T follicular helper cell (primary cell): ENCODE measurements at regions not wholly inside any gene's neighbourhood (a gene's known extent, or its start where the extent isn't known, plus 50 kb on each side); places are given as distances from the start of the nearest gene placed in this dataset.
"Not testable (repeated sequence)": the region's sequence is repeated elsewhere in the genome, so short reads cannot be mapped to it uniquely, and the experiment has no call there.

ENCODE experiments used
- DNase-seq: peaks from one replicate; pipeline ENCODE4 v3.0.0-alpha.2; 2020; ENCODE audit warnings: low read depth

GRCh38 chr6:103893141-103893581 lies 966.6 kb downstream of the HACE1 start:
- DNase-seq: no peak

GRCh38 chr6:103886951-103887350 lies 972.8 kb downstream of the HACE1 start:
- DNase-seq: no peak

DNA sequence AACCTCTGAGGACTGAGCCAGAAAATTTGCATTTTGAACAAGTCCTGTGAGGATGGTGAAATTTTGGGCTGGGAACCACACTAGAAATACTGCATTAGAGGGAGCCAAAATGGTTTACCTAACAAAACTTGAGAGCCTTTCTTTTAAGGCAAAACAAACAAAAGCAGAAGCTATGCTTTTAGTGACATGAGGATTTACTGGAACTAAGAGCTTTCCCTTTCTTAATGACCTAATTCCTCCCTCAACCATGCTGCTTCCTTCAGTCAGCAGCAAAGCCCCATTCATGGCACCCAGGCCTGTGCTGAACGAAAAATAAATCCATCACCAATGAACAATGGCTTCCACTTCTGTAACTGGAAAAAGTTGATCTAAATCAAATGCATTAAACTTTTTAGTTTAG lies 974.3 kb downstream of the HACE1 start:
- DNase-seq: no peak

DNA sequence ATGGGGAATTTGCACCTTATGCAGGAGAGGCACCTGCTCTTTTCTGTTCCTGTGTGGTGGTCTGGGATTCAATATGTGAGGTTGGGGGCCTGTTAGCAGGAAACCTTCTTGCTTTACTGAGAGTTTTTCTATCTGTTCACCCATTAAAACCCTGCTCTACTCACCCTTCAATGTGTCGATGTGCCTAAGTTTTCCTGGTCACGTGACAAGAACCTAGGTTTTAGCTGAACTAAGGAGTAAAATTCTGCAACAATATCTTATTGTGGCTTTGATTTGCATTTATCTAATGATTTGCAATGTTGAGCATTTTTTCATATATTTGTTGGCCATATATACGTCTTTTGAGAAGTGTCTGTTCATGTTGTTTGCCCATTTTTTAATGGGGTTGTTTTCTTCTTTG lies 979.9 kb downstream of the HACE1 start:
- DNase-seq: no peak

GRCh38 chr6:103875221-103875620 lies 984.5 kb downstream of the HACE1 start:
- no peak for DNase-seq

DNA sequence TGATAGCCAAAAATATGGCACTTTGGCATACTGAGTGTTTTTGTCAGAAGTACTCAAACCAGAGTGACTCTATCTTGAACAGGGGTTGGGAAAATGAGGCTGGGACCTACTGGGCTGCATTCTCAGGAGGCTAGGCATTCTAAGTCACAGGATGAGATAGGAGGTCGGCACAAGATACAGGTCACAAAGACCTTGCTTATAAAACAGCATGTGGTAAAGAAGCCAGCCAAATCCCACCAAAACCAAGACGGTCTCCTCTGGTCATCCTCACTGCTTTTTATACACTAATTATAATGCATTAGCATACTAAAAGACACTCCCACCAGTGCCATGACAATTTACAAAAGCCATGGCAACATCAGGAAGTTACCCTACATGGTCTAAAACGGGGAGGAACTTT lies 985.1 kb downstream of the HACE1 start:
- DNase-seq: no peak

- DNase-seq: no peak
Observed at GRCh38 chr6:103872678-103873077, 987.0 kb downstream of the HACE1 start.

DNA sequence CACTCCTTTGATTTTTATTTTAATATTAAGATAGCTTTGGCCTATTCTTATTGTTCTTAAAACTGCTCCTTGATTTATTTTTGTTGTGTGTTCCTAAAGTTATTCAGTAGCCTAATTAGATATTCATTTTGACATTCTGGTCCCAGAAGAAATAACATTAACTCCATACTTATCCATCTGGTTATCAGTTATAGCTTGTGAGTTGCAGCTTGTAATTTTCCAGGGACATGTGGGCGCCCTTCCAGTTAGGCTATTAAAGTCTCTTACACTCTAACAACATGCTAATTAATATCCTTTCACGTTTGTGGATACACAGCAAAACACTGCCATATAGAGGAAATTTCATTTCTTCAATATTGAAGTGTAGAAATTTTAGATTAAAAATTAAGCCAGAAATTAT lies 987.5 kb downstream of the HACE1 start:
- DNase-seq: no peak

- DNase-seq: no peak
Observed at GRCh38 chr6:103870970-103871369, 988.7 kb downstream of the HACE1 start.

DNA sequence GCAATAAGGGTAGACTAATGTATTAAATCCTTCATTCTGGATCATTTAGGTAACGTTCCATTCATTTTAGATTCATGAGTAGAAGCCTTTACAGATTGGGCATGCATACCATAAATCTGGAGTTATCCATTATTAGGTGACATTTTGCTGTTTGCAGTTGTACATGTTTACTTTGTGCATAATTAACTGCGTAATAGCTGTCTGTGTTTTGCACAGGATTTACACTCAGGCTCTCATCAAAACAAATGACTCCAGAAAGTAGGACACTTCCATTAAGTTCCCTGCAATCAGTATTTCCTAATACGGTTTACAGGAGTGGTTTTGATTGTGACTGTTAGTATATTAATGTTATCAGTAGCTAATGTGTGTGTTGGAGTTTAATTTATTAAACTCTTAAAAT lies 997.4 kb downstream of the HACE1 start:
- no peak for DNase-seq

- no peak for DNase-seq
Observed at GRCh38 chr6:103858003-103858402, 1001.7 kb downstream of the HACE1 start.

- no peak for DNase-seq
Observed at GRCh38 chr6:103855750-103856149, 1004.0 kb downstream of the HACE1 start.

DNA sequence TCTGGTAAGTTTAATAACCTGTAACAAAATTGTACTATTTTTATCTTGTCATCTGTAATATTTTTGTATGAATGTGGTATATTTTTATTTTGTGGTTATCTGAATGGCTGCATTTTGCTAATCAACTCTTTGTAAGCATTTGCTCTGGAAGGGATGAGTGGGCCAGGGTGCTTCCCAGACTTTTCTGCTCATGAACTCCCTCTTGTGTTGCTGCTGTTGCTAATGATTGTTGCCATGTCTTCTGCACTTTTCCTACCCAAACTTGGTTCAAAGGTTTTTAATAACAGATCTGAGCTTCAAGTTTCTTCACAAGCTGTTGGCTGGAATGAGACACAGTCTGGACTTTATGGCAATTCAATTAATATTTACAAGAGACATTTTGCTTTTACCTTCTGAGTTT lies 1005.7 kb downstream of the HACE1 start:
- DNase-seq: no peak

- DNase-seq: no peak
Observed at GRCh38 chr6:103838457-103838856, 1021.3 kb downstream of the HACE1 start.

DNA sequence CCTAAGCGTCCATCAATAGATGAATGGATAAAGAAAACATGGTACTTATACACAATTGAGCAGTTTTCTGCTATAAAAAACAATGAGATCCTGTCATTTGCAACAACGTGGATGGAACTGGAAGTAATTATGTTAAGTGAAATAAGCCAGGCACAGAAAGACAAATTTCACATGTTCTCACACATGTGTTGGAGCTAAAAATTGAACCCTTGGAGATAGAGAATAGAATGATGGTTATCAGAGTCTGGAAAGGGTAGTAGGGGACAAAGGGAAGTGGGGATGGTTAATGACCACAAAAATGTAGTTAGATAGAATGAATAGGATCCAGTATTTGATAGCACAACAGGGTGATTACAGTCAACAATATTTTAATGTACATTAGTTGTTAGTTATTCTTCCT lies 1033.5 kb downstream of the HACE1 start:
- DNase-seq: no peak

- no peak for DNase-seq
Observed at GRCh38 chr6:103820148-103820547, 1039.6 kb downstream of the HACE1 start.

DNA sequence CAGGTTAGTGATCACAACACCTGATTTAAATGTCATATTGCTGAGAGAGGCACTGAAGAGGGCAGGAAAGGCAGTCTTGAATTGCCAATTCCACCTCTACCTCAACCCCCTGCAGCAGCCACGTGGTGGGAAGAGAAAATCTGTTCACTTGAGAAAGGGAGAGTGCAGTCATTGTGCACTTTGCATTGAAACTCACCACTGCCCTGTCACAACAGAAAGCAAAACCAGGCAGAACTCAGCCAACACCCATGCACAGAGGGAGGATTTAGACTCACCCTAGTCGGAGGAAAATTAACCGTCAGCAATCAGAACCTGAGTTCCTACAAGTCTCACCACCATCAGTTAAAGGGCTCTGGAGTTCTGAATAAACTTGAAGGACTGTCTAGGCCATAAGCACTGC lies 1040.2 kb downstream of the HACE1 start:
- DNase-seq: no peak

- DNase-seq: no peak
Observed at GRCh38 chr6:103812970-103813369, 1046.7 kb downstream of the HACE1 start.

DNA sequence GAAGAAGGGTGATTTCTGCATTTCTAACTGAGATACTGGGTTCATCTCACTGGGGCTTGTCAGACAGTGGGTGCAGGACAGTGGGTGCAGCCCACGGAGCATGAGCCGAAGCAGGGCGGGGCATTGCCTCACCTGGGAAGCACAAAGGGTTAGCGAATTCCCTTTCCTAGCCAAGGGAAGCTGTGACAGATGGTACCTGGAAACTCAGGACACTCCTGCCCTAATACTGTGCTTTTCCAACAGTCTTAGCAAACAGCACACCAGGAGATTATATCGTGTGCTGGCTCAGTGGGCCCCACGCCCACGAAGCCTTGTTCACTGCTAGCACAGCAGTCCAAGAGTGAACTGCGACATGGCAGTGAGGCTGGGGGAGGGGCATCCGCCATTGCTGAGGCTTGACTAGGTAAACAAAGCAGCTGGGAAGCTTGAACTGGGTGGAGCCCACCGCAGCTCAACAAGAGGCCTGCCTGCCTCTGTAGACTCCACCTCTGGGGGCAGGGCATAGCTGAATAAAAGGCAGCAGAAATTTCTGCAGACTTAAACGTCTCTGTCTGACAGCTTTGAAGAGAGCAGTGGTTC lies 1057.7 kb downstream of the HACE1 start:
- DNase-seq: not testable (repeated sequence)

DNA sequence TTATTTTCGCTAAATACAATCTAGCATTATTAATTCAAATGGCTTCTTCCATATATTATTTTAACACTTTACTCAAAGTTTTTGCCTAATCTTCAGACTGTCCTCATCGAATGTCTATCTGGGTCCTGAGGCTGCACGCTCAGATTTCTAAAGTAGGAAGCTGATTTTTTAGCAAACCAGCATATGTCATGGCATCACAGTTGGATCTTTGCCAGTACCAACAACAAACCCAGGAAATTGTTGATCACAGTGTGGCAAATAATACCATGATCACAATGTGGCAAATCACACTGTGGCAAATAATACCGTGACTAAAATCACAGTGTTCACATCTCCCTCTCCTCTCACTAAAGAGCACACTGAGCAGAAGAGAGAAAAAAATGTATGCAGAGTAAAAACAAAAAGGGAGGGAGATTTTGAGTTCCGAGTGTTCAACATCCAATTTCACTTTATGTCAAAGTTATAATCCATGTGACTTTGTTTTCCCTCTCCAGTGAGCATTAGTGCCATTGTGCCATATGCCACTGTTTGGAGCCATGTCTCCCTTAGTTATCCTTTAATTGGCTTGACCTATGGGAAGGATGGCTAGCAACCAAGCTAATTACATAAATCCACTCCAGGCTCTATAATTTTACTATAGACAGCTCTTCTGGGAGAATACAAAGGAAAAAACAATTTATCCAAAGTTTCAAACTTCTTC lies 1059.6 kb downstream of the HACE1 start:
- DNase-seq: no peak

DNA sequence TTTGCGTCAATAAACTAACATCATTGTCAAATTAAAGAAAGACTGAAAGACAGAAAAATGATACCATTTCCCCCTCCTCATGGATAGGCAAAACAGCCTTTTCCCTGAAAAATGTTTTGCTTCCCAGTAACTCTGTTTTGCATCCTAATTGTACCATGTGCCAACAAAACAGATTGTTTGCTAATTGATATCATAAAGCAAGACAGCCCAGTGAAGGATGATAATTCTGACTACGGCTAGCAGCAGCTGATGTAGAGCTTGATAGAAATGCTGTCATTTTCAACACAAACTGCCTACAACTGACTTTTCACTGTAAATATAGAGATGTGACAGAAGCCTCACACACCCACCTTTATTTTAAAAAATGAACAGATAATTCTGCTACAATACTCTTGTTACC lies 1061.6 kb downstream of the HACE1 start:
- DNase-seq: no peak

GRCh38 chr6:103797738-103798137 lies 1062.0 kb downstream of the HACE1 start:
- no peak for DNase-seq

GRCh38 chr6:103791458-103791857 lies 1068.3 kb downstream of the HACE1 start:
- DNase-seq: no peak

- DNase-seq: no peak
Observed at GRCh38 chr6:103784117-103784516, 1075.6 kb downstream of the HACE1 start.
